ENCODE measurements at regions not wholly inside any gene's neighbourhood (a gene's known extent, or its start where the extent isn't known, plus 50 kb on each side); places are given as distances from the start of the nearest gene placed in this dataset.

DNA sequence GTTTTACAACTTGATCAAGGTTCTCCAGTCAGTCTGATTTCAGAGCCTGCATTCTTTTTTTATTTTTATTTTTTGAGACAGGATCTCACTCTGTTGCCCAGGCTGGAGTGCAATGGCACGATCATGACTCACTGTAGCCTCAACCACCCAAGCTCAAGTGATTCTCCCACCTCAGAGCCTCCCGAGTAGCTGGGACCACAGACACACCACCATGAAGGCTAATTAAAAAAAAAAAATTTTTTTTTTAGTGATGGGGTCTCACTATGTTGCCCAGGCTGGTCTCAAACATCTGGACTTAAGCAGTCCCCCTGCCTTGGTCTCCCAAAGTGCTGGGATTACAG, 117.2 kb upstream of the NAV2 start:
- no peak for DNase-seq

DNA sequence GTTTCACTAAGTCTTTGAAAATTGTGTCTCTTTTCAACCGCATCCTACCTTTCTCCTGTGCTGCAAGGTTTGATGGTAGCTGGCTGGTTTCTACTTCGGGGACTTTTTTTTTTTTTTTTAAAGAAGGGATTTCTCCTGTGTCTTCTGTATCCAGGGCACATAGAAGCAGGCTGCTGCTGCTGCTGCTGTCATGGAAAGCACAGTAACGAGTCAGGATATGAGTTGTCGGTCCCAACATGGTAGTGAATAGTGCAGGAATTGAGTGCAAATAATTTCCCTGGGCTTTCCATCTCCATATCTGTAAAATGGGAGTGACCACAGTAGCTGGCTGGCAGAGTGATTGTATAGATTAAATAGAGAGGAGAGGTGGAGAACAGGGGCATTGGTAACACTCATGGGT, 118.3 kb upstream of the NAV2 start:
- no peak for DNase-seq

DNA sequence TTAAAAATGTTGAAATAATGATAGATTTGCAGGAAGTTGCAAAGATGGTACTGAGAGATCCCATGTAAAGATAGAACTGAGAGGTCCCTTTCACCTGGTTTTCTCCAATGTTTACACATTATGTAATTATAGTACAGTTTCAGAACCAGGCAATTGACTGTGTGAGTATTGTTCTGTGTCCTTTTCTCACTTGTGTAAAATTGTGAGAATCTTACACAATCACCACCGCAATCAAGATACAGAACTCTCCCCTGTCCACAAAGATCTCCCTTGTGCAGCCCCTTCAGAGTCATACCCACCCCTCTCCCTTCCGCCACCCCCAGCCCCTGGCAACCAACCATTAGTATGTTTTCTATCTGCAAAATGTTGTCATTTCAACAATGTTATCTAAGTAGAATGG, 119.8 kb upstream of the NAV2 start:
- no peak for DNase-seq

DNA sequence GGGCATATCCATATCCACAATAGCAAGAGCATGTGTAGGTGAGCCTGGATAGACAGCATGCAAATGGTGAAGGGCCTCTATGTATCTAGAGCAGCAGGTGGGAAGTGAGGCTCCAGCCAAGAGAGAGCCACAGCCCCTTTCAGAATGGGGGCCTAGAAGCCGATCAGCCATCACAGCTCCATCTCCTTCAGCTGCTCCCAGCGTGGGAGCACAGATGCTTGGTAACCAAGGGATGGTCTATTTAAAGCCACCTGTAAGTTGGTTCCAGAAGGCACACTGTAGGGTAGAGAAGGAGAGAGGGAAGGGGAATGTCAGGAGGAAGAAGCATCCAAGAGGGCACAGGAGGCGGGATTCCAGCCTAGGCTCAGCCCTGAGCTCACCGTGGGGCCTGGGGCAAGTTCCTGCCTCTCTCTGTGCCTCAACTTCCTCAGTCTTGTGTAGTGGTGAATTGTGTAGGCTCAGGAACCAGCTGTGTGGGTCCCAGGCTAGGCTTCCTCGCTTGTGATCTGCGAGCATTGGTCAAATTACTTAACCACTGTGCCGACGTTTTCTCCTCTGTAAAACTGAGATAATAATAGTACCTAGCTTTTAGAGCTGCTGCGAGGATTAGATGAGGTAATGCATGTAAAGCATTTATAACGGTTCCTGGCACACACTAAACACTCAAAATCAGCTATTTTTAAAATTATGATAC, 122.9 kb upstream of the NAV2 start:
- DNase-seq, result no peak

DNA sequence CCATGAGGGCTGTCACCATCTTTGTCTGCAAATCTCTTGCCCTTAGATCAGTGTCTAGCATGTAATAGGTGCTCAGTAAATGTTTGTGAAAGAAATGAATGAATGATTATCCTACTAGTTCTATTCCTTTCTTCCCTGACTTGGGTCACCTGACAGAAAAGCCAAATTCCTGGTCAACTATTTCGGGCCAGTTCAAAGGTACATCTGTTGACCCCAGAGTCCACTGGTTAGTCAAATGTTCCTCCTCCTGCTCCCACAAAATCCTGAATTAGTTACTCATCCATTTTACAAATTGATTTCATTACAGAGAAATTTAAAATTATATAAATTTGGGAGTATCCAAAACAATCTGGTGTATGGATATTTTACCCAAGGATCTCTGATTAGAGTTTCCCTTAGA, 124.7 kb upstream of the NAV2 start:
- DNase-seq, result no peak

DNA sequence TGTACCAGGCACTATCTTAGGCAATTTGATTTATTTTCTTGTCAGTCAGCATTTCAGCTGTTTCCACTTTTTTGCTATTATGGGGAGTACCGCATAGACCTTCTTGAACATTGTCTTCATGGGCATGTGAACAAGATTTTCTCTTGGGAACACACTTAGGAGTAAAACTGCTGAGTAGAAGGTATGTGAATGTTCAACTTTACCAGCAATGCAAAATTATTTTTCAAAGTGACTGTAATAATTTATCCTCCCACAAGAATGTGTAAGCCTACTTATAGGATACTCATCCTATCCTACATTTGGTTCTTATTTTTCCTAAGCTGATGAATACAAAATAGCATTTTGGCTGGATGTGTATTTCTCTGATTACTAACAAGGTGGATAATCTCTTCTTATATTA, 132.0 kb upstream of the NAV2 start:
- DNase-seq, result no peak

DNA sequence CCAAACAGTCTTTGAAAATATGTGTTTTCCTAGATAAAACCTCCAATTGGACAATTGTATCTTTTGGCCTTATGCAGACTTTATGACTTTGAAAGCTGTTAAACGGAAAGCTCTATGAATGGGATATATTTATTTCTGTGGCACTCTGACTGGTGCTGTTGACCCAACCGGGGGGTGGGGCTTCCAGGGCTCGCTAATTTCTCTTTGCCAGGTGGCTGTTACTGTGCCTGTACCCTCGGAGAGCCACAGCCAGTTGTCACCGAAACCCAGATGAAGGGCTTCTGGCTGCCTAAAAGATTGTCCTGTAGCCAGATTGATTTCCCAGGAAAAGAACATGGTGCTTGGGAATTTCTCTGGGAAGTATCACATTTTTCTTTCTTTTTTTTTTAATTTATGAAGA, 132.7 kb upstream of the NAV2 start:
- DNase-seq, result no peak

DNA sequence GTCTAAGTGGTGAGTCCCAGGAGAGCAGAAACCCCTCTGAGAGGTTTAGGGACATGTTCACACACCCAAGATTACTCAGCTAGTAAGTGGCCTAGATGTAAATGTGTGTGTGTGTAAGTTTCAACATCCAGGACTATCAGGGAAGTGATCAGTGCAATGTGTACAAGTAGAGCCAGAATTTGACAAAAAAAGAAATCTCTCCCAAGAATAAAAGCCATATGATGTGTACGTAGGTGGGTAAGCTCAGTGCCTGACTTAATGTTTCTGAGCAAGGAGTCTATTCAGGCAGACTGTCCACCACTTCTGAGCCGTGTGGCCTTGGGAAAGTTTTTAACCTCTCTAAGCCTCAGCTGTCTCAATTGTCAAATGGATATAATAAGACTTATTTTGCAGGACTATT, 133.8 kb upstream of the NAV2 start:
- DNase-seq, result no peak

DNA sequence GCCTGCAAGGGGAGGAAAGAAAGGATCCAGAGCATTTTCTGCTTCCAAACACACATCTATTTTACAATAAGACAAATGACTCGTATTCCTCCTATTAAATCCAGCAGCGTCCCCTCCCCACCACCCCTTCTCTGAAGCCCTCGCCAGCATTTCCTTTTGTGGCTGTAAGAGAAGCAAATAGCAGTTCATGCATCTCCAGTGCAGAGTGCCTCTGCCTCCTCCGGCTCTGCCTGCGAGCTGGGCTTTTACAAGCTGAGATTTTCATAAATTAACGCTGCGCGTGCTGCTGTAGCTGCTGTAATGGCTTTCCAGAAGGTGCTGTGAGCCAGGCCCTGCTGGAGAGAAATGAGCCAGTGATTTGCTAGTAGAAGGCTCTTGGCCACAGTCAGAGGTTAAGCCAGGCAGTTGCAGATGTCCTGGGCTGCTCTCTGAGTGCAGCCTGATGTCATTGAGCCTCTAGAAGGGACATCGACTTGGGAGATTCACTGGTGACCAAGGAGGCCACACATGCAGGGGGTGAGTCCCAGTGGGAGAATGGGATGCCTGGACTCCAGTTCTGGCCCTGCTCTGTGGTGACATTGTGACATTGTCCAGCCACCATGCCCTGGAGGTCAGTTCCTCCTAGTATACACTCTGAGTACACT, 134.5 kb upstream of the NAV2 start:
- DNase-seq, result no peak

DNA sequence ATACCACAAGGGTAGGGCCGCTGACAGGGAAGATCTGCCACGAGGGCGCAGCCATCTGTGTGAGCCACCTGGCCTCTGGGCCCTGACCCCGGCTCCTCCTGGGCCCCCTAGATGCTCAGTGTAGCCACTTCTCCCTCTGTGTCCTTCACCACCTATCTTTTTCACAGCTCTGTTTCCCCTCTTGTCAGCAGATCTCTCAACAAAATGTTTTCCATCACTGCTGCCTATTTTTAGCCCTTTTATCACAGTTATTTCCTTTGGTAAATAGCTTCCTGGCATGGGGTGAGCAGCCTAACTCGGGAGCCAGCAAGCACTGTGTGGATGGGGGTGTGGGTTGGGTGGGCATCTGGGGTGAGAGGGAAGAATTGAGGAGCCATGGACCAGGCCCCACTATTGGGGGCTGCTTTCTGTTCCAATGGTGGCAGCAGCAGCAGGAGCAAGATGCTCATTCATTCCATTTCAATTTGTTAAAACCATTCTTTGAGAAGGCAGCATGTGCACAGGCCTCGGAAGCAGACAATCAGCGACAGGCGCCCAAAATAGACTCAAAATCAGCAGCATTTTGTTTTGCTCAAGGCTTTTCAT, 135.2 kb upstream of the NAV2 start:
- no peak for DNase-seq

DNA sequence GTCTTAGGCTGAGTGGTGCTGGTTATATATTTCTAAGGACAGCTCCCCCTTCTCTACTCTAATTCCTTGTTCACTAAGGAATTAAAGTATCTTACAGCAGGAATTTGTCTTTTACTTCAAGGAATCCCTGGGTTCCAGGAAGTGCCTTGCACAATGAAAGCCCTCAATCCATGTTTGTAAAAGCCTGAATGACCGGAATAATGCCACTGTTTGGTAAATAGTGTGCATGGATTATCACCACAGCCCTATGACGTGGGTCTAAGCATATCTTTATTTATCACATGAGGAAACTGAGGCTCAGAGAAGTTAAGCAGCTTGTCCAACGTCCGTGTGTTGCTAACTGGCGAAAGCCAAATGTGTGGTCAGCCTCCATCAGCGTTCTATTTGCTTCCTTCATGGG, 135.7 kb upstream of the NAV2 start:
- no peak for DNase-seq

DNA sequence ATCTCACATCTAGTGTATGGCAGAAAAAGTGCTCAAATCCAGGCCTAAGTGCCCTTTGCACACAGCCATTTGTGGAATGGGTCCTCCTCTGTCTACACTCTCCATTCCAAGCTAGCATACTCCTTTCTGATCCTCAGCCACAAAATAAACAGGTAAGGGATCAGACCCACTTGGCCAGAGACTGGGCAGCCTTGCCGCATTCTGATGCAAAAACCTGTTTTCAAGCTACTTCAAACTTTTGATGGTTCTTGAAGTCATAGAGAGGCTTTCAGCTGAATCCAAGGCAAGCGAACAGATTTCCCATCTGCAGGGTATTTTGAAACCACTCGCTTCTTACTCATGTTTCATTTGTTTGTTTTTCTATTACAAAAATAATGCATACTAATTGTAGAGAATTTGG, 136.6 kb upstream of the NAV2 start:
- DNase-seq, result no peak

DNA sequence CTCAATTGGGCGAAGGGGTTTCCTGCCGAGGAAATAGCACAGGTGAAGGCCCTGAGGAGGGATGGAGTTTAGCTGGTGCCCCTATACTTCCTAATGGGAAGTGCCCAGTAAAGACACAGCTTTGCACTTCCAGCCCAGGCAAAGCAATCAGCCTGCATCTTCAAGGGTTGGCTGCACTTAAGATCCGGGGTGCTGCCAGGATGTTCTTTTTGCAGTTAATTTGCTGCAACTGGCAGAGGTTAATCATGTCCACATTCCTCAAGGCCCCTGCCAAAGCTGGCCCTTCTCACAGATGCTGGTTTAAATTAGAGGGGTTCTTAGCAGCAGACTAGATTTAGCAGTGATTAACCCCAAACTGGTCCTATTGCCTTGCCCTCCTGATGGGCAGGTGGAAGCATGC, 137.7 kb upstream of the NAV2 start:
- no peak for DNase-seq

DNA sequence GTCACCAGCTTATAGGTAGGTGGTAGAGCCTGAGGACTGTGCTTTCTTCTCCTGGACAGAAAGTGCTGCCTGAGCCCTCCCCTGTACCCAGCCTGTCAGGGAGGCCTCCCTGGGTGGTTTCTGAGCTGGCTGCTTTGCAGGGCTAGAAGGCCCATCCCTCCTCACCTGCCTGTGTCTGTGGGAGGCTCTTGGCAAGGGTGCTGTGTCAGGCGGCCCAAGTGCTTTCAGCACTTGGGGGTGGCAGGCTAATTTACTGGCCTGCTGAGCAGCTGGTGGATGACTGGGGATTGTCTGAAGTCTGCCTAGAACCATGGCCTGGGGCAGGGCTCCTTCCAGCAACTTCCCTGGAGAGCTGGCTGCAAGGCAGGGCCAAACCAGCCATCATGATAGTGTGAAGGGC, 139.0 kb upstream of the NAV2 start:
- no peak for DNase-seq

DNA sequence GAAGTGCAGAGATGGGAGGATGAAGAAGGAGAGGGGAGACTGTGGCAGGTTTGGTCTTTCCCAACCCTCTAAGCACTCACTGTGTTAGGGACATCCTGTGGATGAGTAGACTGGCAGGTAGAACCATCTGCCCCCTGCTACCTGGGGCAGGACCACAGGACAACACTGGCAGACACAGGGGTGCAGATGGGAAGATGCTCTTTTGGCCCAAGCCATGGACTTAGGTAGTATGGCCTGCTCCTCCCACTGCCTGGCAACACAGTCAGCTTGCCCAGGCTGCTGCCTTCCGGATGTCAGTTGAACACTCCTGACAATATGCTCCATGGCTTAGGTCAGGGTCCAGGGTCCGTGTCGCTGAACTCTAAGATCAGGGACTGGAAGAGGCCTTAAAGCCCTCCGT, 140.7 kb upstream of the NAV2 start:
- DNase-seq, result no peak

DNA sequence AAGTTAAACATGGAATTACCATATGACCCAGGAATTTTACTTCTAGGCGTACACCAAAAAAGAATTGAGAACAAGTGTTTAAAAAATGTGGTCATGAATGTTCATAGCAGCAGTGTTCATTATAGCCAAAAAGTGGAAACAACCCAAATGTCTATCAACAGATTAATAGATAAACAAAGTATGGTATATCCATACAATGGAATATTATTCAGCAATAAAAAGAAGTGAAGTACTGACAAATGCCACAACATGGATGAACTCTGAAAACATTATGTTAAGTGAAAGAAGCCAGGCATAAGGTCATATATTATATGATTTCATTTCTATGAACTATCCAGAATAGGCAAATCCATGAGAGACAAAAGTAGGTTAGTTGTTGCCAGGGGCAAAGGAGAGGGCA, 141.7 kb upstream of the NAV2 start:
- DNase-seq, result no peak

DNA sequence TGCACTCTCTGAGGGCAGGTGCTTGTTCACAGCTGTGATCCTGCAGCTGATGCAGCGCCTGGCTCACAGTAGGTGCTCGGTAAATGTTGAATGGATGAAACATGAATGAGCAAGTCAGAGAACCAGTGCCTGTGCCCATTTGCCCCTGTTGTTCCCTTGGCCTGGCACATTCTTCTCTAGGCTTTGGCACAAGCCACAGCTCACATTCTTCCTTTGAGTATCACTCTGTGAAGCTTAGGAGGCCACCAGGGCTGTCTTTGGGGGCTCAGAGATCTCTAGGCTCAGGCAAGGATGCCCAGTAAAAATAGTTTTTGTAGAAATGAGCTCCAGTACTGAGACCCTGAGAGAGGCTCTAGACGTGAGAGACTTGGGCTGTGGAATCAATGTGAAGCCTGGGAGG, 144.6 kb upstream of the NAV2 start:
- DNase-seq, result no peak

DNA sequence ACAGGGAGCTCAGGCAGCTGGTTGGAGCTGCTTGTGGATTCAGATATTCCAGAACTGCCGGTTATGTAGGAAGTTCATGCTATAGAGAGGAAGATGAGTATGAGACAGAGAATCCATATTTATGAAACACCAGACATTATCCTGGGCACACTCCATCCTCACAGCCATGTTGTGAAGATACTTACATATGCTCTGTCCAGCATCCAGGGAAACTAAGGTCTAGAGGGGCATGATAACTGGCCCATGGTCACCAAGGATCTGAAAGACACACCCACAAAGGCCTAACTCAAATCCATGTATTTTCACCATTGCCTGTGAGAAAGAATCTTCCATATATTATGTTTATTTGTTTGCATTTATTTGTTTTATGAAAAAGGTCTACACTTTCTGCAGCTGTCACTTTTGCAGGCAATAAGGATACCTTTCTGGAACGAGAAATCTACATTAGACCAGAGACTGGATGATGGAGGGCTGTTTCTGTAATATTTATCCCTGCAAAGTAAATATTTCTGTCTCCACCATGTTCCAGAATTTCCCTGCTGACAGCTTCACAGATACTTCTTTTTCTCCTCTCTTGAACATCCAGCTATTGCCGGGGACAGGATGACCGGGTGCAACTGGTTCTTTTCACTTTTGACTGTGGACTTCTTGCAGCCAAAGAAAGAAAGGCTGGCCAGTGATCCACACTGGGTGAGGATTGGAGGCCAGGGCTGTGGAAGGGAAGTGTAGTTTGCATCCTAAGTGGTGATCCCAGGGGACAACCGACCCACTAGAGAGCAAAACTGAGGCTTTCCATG, 145.9 kb upstream of the NAV2 start:
- DNase-seq, result no peak

DNA sequence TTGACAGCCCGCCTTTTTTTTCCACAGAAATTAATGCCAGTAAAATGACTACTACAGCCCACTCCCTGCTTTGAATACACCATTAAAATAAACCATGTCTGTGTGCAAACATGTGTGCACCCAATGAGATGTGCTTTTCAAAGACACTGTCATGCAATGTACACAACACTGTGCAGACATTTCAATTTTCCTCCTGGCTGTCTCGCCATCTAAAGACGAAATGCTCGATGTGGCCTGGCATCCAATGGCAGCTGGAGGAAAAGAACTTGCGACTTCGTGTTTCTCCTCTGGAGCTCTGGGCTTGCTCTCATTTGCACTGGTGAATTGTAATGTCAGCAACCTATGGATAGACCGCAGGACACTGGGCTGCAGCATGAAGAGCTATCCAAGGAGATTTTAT, 147.0 kb upstream of the NAV2 start:
- no peak for DNase-seq

DNA sequence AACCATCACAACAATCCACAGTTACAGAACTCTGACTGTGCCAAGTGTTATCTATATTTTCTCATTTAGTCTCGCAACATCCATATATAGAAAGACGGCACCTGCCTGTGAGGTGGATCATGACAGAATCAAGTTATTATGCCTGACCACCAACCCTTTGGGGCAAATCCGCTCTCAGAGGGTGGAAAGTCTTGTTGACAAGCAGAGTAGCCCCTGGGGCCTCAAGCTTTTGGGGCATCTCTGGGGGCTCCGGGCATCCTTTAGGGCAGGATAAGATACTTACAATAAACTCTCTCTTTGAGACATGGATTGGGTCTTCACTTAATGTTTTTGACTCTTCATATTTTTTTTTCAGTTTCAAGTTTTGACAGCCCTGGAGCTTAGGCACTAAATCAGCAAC, 150.5 kb upstream of the NAV2 start:
- no peak for DNase-seq

DNA sequence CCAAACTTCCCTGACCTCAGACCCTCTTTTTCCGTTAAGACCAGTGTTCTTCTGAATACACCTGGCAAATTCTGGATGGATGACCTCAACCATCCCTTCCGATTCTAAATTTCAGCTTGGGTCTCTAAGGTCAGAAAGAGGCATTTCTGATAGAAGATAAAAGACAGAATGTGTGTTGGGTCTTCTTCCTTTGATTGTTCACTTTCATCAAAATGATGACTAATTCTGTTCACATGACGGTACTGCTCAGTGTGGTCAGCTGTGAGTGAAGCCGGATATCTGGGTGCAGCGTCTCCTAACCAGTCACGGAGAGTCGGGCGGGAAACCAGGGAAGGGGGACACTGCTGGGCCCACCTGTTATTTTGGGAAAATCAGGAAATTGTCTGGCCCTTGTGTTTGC, 151.6 kb upstream of the NAV2 start:
- DNase-seq, result no peak

DNA sequence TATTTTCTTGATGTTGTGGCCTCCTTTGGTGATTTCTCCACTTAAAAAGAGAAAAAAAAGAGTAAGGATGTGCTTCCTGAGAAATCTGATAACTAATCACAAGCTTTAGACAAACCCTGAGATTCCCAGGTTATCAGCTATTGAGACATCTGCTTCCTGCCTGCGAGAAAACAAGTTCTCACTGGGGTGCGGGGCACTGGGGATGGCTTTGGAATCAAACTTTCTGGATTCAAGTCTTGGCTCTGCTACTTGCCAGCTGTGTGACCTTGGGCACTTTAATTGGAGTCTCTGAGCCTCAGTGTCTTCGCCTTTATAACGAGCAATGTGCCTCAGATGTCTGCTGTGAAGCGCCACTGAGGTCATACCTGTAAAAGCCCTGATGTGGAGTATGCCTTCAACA, 152.5 kb upstream of the NAV2 start:
- no peak for DNase-seq

DNA sequence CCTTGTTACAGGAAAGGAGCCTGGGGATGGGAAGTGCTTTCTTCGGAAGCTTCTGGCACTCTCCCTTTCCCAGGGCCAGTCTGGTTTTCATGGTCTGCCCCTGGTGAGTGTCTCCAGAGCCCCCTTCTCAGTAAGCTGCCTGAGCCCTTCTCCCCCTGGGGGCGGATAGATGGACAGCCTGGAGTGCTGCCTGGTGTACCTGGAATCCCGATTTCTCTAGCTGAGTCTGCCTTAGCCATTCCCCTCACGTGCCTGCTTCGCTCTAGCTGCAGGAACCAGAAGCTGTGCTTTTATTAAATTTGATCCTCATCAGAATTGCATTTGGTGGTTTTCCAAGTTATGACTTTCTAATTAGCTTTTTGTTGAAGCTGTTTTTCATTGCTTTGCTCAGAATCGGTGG, 152.9 kb upstream of the NAV2 start:
- no peak for DNase-seq

Measured in activated CD4-positive, alpha-beta T cell treated with anti-CD3 and anti-CD28 coated beads, Interleukin-2, Interleukin-6, amounts not matched to agents 100 ng/mL and 50 ng/mL, durations not matched to agents 16 hours and 8 hours (primary cell).